Panc1 (cell line): ENCODE measurements at regions not wholly inside any gene's neighbourhood (a gene's known extent, or its start where the extent isn't known, plus 50 kb on each side); places are given as distances from the start of the nearest gene placed in this dataset.

Source experiments
- CTCF ChIP-seq: fragments of 450-650 bp; IDR thresholded peaks from 2 replicates; pipeline ENCODE4 v1.5.1; 2017; ENCODE audit warnings: mild to moderate bottlenecking
- POLR2AphosphoS5 ChIP-seq: IDR thresholded peaks from 2 replicates; pipeline ENCODE4 v1.6.1; 2012; ENCODE audit warnings: mild to moderate bottlenecking, low read depth, low read length, moderate library complexity
- REST ChIP-seq, 2 experiments: IDR thresholded peaks; 2 replicates each; pipeline ENCODE4 v1.6.1; 2011 to 2012; ENCODE audit warnings: low read depth in 2 of 2, control low read depth in 1 of 2, low read length in 1 of 2, mild to moderate bottlenecking in 1 of 2, moderate library complexity in 1 of 2; ENCODE audit not compliant: insufficient read depth in 1 of 2

GRCh38 chr18:38796762-38797161 is 1231.2 kb upstream of the CELF4 start:
- TF ChIP-seq POLR2AphosphoS5 (no peak), CTCF (no peak), REST (IDR thresholded peaks at IDR 0.05; ENCODE audit: insufficient read depth in 1 of 2, low read depth in 2 of 2, low read length in 1 of 2) (no peak)
